SIG-M5 treated with dmso at 0.1 percent for 504 hours (cell line): ENCODE measurements at regions not wholly inside any gene's neighbourhood (a gene's known extent, or its start where the extent isn't known, plus 50 kb on each side); places are given as distances from the start of the nearest gene placed in this dataset.
"Not testable (repeated sequence)": the region's sequence is repeated elsewhere in the genome, so short reads cannot be mapped to it uniquely, and the experiment has no call there.

ENCODE experiments used
- DNase-seq: peaks from one replicate; lab custom pipeline; 2025; ENCODE audit not compliant: unreplicated experiment; lab: John Stamatoyannopoulos, UW

DNA sequence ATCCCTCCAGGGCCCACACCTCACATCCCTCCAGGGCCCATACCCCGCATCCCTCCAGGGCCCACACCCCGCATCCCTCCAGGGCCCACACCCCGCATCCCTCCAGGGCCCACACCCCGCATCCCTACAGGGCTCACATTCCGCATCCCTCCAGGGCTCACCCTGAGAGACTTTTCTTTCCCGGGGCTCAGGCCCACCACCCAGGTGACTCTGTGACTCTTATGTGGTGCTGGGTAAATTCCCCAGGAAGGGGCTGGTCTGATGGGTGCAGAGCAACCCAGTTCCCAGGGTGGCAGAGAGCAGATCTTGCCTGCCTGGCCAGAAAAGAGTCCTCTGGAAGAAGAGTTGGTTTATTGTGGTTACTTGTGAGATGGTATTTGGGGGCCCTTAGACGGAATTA is 290.7 kb downstream of the TCERG1L start:
- DNase-seq = no peak

- no peak for DNase-seq
These were observed 290.1 kb downstream of the TCERG1L start for GRCh38 chr10:131021246-131021895.

GRCh38 chr10:131021969-131022368 is 289.6 kb downstream of the TCERG1L start:
- no peak for DNase-seq

GRCh38 chr10:131022369-131022768 is 289.2 kb downstream of the TCERG1L start:
- no peak for DNase-seq

DNA sequence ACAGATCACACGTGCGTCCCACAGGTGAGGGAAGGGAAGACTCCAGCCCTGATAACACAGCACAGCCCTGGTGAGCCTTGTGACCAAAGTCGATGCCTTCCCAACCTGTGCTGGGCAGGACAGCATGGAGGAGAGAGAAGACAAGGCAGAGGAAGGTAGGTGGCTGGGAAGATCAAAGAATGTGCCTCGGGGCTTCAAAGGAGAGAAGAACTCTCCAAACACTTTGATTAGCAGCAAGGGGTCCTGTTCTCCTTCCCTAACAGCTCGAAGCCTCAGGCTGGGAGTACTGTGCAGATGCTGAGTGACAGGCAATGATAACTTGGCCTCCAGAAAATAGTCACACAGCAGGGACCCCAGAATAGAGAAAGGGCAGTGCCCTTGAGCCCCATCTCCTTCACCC is 288.5 kb downstream of the TCERG1L start:
- DNase-seq = no peak

DNA sequence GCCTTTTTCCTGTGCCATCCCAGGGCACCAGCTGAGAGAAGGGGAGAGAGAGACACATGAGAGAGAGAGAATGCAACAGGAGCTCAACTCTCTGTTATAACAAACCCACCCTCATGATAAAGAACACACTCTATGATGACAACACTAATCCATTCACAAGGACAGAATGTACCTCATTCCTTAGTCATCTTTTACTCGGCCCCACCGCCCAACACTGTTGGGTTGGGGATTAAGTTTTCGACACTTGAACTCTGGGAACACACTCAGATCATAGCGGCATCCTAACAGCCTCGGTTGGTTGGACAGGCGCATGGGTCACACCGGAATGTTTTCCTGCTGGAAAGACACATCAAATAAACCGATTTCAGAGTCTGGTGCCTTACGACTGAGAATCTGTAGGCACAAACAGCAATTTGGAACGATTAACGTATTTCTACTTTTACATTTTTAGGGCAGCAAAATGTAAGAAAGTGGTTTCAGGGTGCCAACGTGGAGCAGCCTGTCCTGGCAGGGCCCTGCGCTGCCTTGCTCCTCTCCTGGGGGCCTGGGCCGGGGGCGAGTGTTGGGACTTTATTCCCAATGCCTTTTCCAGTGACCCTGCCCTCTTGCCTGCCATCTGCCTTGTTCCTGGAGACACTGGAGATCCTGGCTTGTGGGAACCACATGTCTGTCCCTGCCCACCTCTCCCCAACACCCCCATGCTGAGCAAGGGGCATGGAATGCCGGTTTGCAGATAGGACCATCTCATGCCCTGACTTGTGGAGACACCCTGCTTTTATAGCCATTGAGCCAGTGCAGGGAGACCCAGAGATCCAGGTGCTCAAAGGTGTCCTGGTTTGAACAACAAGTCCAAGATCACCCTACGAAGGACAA is 287.0 kb downstream of the TCERG1L start:
- no peak for DNase-seq

DNA sequence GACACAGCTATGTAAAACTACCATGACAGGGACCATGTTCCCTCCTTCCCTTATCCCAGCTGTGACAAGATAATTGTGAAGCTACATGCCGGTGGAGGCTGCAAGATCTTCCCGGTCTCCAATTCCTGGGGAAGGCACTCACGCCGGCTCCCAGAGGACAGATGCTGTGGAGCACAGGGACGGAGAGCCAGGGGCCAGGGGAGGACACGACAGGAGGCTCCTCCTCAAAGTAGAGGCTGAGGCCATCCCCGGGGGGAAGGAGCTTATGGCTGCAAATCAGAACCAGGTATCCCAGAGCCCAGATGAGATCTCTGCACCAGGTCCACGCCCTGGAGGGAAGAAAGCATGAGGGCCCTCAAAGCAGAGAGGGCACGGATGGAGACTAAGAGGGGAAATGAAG is 286.2 kb downstream of the TCERG1L start:
- DNase-seq = no peak

- DNase-seq = no peak
These were observed 284.3 kb downstream of the TCERG1L start for GRCh38 chr10:131027256-131027655.

DNA sequence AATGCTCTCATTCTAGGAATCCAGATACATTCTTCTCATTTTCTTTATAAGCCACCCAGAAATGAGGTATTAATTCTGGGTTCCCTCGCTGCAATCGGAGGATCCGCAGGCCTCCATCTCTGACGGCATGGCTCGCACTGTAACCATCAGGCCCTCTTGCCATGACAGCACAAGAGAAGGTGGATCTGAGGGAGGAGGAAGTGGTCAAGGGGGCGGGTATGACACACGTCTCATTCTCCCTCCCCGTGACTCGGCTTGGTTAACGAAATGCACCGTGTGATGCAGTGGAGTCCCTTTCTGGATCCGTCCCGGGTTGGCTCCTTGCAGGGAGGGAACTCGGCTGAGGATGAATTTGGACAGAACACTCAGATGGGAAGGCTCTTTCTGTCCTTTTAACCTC is 280.2 kb downstream of the TCERG1L start:
- DNase-seq = no peak

- no peak for DNase-seq
These were observed 279.0 kb downstream of the TCERG1L start for GRCh38 chr10:131032329-131033165.

DNA sequence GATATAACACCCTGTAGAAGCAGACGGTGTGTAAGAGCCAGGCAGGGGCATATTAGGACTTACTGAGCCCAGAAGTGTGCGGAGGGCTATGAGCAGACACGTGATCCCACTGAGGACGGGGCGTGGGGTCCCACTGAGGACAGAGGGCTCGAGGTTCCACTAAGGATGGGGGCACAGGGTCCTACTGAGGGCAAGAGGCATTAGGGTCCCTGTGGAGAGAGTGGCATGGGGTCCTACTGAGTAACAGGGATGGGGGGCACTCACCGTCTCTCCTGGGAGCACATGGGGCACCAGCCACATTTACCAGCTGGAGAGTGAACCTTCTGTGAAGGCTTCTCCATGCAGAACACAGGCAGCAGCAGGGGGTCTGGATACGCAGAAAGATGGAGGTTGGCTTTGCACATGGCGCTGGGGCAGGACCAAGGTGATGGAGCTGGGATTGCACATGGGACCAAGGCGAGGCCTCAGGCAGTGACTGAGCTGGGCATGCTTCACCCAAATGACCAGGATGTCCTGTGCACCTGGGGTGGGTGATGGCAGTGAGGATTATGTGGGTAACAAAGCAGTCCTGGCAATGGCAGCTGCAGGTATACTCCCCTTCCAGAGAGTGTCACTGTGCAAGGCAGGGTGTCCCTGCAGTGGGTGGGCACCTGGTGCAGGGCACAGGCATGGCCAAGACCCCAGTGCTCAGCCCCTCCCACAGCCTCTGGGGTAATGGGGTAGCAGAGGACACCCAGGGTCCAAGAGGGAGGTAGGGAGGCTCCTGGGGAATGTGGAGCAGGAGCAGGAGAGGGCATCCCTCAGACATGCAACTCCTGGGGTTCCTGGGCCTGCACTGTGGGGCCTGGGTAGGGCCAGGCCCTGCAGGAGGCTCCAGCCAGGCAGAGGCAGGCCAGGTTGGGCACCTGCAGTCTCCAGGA is 278.1 kb downstream of the TCERG1L start:
- DNase-seq = no peak

DNA sequence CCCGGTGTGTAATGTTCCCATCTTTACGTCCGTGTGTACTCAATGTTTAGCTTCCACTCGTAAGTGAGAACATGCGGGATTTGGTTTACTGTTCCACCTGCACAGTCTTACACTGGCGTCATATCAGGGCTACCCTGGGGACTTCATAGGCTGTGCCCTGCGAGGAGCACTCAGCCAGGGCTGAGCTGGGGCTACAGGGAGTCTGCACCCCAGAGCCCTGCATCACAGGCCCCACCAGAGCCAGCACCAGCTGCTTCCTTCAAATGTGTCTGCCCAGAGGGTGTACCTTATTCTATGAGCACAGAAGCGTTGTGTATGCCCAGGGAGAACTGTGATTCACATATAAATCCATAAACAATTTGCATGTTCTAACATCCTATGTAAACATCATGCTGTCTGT is 277.1 kb downstream of the TCERG1L start:
- DNase-seq = no peak

DNA sequence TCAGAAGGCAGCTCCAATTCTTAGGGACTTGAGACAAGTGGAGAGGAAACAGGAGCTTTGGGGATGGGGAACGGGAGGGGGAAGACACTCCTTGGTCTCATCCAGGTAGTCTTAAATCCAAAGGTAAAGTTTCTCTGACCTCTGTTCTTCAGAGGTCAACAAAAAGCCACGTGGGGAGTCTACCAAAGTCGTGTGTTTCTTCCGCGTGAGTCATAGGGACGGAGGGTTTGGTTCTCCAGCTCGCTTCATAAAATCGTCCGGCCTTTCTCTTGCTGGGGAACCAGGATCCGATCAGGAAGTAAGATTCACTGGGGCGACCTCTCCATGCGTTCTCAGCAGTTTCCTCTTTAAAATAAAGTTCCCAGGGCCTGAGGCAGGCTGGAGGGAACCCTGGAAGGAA is 275.7 kb downstream of the TCERG1L start:
- no peak for DNase-seq

- no peak for DNase-seq
These were observed 273.5 kb downstream of the TCERG1L start for GRCh38 chr10:131038056-131038455.

- DNase-seq = no peak
These were observed 270.5 kb downstream of the TCERG1L start for GRCh38 chr10:131041031-131041430.

DNA sequence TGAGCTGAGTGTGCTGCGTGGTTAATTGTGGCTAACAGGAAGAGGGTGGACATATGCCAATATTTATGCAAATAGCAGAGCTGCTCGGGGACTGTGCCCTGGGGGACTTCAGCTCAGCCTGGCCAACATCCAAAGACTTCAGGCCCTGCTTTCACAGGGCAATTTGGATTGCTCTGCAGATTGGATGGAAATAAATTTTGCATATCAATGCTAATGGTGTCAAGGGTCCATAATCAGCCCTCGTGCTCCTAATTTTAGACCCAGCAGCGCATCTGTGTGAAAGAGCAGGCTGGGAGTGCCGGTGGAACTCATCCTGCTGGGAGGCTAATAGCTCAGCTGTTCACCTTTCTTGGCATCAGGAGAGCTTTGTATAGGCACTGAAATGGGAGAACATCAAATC is 270.1 kb downstream of the TCERG1L start:
- no peak for DNase-seq

DNA sequence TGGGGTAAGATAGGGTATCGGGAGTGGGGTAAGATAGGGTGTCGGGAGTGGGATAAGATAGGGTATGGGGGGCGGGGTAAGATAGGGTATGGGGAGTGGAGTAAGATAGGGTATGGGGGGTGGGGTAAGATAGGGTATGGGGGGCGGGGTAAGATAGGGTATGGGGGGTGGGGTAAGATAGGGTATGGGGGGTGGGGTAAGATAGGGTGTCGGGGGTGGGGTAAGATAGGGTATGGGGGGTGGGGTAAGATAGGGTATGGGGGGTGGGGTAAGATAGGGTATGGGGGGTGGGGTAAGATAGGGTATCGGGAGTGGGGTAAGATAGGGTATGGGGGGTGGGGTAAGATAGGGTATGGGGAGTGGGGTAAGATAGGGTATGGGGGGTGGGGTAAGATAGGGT is 269.5 kb downstream of the TCERG1L start:
- not testable (repeated sequence) for DNase-seq
